HG02588 (cell line): ENCODE measurements at regions not wholly inside any gene's neighbourhood (a gene's known extent, or its start where the extent isn't known, plus 50 kb on each side); places are given as distances from the start of the nearest gene placed in this dataset.

ENCODE experiments used
- ATAC-seq: cut with Tn5 transposase; IDR thresholded peaks from one replicate; pipeline ENCODE4 v1.9.1; 2021; ENCODE audit warnings: mild to moderate bottlenecking, moderate library complexity; ENCODE audit not compliant: unreplicated experiment

GRCh38 chr16:85497622-85498314, 115.4 kb upstream of the GSE1 start:
- ATAC-seq: no peak

GRCh38 chr16:85498607-85499006, 114.5 kb upstream of the GSE1 start:
- ATAC-seq: peak; percentile 59

GRCh38 chr16:85500220-85500619, 112.9 kb upstream of the GSE1 start:
- no peak for ATAC-seq

DNA sequence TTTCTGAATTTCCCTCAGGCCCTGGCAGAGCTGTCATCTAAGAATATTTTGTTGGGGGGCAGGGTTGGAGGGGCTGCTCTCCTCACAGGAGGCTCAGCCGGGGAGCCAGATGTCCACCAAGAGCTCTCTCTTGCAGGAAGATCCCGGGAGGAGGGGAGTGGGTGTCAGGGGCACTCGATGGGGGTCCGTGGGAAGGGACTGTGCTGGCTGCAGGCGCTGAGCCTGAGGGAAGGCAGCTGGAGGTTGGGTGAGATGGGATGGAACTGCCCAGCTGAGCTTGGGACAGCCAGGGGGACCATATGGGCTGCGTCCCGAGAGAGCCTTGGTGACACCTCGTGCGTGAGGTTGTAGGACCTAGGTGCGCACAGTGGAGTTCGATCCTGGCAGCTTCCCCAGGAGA, 111.2 kb upstream of the GSE1 start:
- no peak for ATAC-seq

GRCh38 chr16:85502357-85502756, 110.8 kb upstream of the GSE1 start:
- ATAC-seq: no peak

GRCh38 chr16:85503679-85504231, 109.4 kb upstream of the GSE1 start:
- no peak for ATAC-seq

DNA sequence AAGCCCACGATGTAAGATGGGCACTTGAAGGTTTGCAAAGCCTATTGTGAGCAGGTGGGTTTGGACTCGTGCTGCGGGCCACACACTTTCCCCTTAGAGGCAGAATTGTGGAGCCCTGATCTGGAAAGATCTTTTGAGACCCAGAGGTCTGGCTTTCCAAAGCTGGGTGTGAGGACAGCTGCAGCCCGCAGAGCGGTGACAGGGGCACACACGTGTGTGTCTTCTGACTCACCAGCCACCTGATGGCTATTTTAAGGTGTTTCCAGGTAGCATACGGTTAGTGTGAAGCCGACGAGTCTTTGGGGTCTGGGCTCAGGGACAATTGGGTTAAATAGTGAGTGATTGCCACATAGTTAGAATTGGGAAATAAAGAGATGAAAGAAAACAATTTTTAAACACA, 108.9 kb upstream of the GSE1 start:
- no peak for ATAC-seq

DNA sequence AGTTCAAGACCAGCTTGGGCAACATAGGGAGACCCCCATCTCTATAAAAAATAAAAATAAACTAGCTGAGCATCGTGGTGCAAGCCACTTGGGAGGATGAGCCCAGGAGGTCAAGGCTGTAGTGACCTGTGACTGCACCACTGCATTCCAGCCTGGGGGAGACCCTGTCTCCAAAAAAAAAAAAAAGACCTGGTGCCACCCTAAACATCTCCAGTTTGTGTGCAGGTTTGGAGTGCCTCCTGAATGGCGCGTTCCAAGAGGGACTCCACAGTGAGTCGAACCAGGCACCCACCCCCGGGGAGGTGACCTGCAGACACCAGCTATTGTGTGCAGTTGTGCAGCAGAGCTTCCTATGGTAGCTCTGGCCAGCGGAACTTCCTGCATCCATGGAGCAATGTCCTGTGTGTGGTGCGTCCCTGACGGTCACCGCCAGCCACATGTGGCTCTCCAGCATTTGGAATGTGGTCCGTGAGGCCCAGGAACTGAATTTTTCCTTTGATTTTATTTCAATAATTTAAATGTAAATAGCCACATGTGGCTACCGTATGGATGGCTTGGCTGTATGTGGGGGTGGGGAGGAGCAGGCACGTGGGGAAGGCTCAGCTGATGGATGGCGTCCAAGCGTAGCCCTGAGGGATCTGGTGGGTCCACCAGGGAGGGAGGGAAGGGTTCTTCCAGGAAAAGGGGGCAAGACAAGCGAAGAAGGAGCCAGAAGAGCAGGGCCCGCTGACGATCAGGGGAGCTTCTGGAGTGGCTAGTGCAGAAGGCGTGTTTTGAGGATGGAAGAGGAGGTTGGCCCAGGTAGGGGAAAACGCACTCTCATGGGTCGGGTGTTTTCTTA, 107.1 kb upstream of the GSE1 start:
- ATAC-seq: no peak

DNA sequence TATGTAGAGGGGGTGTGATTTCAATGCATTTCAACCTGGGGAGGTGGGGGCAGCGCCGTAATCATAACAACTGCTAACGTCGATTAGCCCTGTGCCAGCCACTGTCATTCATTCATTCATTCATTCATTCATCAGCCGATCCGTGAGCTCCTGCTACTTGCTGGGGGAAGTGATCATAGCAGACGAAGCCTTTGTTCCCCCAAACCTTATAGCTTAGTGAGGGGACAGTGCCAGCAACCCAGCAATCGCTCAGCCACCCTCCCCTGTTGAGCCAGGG, 106.5 kb upstream of the GSE1 start:
- no peak for ATAC-seq

GRCh38 chr16:85507342-85507741, 105.8 kb upstream of the GSE1 start:
- no peak for ATAC-seq

- no peak for ATAC-seq
Measured at GRCh38 chr16:85508388-85508787, 104.7 kb upstream of the GSE1 start.

GRCh38 chr16:85508993-85509392, 104.1 kb upstream of the GSE1 start:
- no peak for ATAC-seq

GRCh38 chr16:85510041-85510659, 103.0 kb upstream of the GSE1 start:
- ATAC-seq: no peak

GRCh38 chr16:85511938-85512807, 100.9 kb upstream of the GSE1 start:
- no peak for ATAC-seq

DNA sequence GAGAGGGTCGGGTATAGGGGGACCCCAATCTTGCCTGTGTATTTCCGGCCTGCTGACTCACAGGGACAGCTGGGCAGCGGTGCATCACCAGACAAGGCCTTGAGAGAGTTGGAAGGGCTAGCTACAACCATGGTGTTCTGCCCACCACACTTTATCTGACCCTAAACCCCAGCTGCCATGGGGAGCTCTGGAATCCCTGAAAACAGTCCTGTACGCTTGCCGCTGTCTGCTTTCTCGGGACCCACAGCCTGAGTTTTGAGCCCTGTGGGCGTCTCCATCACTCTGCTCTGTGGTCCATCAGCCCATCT, 100.4 kb upstream of the GSE1 start:
- no peak for ATAC-seq

DNA sequence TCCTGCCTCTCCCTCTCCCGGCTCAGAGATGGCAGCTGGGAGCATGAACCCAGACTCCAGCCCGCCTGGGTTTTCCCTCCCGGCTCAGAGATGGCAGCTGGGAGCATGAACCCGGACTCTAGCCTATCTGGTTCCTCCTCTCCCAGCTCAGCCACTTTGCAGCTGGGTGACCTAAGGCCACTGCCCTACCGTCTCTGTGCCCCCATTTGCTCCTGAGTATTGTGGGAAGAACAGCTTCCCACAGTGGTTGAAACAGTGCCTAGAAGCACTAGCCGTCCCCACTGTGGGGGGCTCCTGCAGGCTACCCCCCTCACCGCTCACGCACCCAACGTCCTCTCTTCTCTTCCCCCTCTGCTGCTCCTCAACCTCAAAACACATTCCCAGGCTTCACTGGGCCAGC, 99.9 kb upstream of the GSE1 start:
- no peak for ATAC-seq

DNA sequence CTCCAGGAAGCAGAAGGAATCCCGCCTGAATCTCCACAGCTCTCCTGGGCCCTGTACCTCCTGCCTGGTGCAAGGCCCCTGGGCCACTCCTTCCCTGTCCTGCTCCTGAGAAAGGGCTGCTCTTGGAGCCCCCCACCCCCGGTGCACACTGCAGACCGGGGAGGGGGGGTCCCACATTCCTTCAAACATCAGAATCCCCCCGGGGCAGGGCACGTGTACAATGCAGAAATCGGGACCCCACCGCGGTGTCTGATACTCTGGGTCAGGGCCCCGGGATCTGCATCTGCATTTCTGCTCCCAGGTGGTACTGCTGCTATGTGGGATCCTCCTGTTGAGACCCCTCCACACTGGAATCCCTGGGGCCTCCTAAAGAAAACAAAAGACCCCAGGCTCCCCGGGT, 99.5 kb upstream of the GSE1 start:
- ATAC-seq: no peak

DNA sequence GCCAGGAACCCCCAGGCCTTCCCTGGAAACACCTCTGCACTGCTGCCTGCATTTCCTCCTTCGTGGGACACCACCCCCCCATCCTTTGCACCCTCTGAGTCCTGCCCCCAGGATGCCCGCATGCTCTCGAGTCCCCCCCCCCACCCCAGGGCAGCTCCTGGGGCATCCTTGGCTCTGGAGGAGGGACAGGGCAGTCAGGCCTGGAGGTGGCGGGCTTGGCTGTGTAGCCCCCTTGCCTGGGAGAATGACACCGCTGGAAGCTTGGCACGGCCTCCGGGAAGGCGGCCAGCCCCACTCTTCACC, 98.9 kb upstream of the GSE1 start:
- ATAC-seq: no peak

- ATAC-seq: no peak
Measured at GRCh38 chr16:85514598-85515318, 98.4 kb upstream of the GSE1 start.

DNA sequence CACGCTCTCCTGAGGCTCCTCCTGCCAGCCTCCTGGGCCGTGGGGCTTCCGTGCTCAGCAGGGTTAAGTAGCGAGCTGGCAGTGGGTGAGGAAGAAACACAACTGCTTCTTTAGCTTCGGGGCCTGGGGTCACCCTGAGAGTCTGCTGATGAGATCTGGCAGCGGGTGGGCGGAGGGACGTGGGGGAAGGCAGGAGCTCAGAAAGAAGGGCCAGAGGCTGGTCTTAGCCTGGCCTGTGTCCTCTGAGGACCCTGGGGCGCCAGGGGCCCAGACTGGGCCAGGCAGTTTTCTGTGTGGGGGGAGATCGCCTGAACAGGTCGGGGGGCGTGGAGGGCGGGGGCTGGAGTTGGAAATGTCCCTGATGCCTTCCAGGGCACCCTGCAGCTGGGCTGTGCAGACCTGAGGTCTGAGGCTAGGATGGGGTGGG, 97.8 kb upstream of the GSE1 start:
- no peak for ATAC-seq
